BE2C (cell line): ENCODE measurements at regions not wholly inside any gene's neighbourhood (a gene's known extent, or its start where the extent isn't known, plus 50 kb on each side); places are given as distances from the start of the nearest gene placed in this dataset.

ENCODE experiments used
- DNase-seq: peaks from one replicate; pipeline ENCODE4 v3.0.0-alpha.2; 2020
- H3K27me3 ChIP-seq: fragments of 250-450 bp; sonication (Bioruptor Pico); 2 replicates; pipeline ENCODE4 v1.5.1; 2020; ENCODE audit warnings: mild to moderate bottlenecking
- H3K36me3 ChIP-seq: fragments of 250-450 bp; sonication (Bioruptor Pico); 2 replicates; pipeline ENCODE4 v1.5.1; 2020; ENCODE audit warnings: mild to moderate bottlenecking
- H3K4me1 ChIP-seq: fragments of 250-450 bp; sonication (Bioruptor Pico); 2 replicates; pipeline ENCODE4 v1.5.1; 2020
- H3K4me3 ChIP-seq: 2 replicates; pipeline ENCODE4 v1.5.1; 2011; ENCODE audit warnings: low read depth, low read length
- H3K9me3 ChIP-seq: fragments of 250-450 bp; sonication (Bioruptor Pico); 2 replicates; pipeline ENCODE4 v1.5.1; 2020
- CTCF ChIP-seq: IDR thresholded peaks from 2 replicates; pipeline ENCODE4 v1.5.1; 2012; ENCODE audit warnings: mild to moderate bottlenecking, low read depth, low read length

GRCh38 chr6:27619436-27619835 lies 146.5 kb upstream of the ZNF184 start:
- no peaks in the 10 kb centered on the region for H3K4me1 ChIP-seq
- no peak for DNase-seq
- no peaks in the 10 kb centered on the region for H3K9me3 ChIP-seq
- no peak for TF ChIP-seq CTCF
- H3K36me3 ChIP-seq, result no peaks in the 10 kb centered on the region
- H3K27me3 ChIP-seq, result 0 out of 2 replicates have a peak, but pooled peaks cover 2% of the 10 kb centered on the region
- no peak overlapping the region for H3K4me3 ChIP-seq

- Histone ChIP-seq H3K27me3 (0 out of 2 replicates have a peak, but pooled peaks cover 2% of the 10 kb centered on the region), H3K36me3 (no peaks in the 10 kb centered on the region), H3K4me3 (peak overlapping the region; percentile 89), H3K9me3 (no peaks in the 10 kb centered on the region), H3K4me1 (no peaks in the 10 kb centered on the region)
- TF ChIP-seq CTCF, result peak; percentile 6; the same call in 1 of the 2 replicates
- peak; percentile 49 for DNase-seq
Measured at GRCh38 chr6:27617700-27618689, 145.1 kb upstream of the ZNF184 start.

GRCh38 chr6:27617046-27617687 lies 144.3 kb upstream of the ZNF184 start:
- DNase-seq, result no peak
- H3K4me3 ChIP-seq, result peak overlapping the region; percentile 89
- no peak for TF ChIP-seq CTCF
- H3K27me3 ChIP-seq, result 0 out of 2 replicates have a peak, but pooled peaks cover 2% of the 10 kb centered on the region
- H3K4me1 ChIP-seq, result no peaks in the 10 kb centered on the region
- no peaks in the 10 kb centered on the region for H3K9me3 ChIP-seq
- H3K36me3 ChIP-seq, result no peaks in the 10 kb centered on the region

GRCh38 chr6:27616328-27617045 lies 143.6 kb upstream of the ZNF184 start:
- no peaks in the 10 kb centered on the region for H3K9me3 ChIP-seq
- no peaks in the 10 kb centered on the region for H3K27me3 ChIP-seq
- no peaks in the 10 kb centered on the region for H3K4me1 ChIP-seq
- H3K36me3 ChIP-seq, result no peaks in the 10 kb centered on the region
- DNase-seq, result no peak
- no peak for TF ChIP-seq CTCF
- H3K4me3 ChIP-seq, result peak overlapping the region; percentile 89

GRCh38 chr6:27611451-27611850 lies 138.5 kb upstream of the ZNF184 start:
- Histone ChIP-seq H3K36me3 (no peaks in the 10 kb centered on the region), H3K9me3 (no peaks in the 10 kb centered on the region), H3K4me1 (no peaks in the 10 kb centered on the region), H3K4me3 (no peak overlapping the region), H3K27me3 (no peaks in the 10 kb centered on the region)
- TF ChIP-seq CTCF, result no peak
- no peak for DNase-seq
